ENCODE measurements at regions not wholly inside any gene's neighbourhood (a gene's known extent, or its start where the extent isn't known, plus 50 kb on each side); places are given as distances from the start of the nearest gene placed in this dataset.

- no peaks in the 10 kb centered on the region for H3K79me2 ChIP-seq (ENCODE audit: insufficient read depth, low read length)
- no peak overlapping the region for H2AFZ ChIP-seq (ENCODE audit: low read length)
- H3K9ac ChIP-seq (ENCODE audit: low read depth, low read length, poor library complexity, severe bottlenecking), result no peak overlapping the region
- TF ChIP-seq, protein P1, sequence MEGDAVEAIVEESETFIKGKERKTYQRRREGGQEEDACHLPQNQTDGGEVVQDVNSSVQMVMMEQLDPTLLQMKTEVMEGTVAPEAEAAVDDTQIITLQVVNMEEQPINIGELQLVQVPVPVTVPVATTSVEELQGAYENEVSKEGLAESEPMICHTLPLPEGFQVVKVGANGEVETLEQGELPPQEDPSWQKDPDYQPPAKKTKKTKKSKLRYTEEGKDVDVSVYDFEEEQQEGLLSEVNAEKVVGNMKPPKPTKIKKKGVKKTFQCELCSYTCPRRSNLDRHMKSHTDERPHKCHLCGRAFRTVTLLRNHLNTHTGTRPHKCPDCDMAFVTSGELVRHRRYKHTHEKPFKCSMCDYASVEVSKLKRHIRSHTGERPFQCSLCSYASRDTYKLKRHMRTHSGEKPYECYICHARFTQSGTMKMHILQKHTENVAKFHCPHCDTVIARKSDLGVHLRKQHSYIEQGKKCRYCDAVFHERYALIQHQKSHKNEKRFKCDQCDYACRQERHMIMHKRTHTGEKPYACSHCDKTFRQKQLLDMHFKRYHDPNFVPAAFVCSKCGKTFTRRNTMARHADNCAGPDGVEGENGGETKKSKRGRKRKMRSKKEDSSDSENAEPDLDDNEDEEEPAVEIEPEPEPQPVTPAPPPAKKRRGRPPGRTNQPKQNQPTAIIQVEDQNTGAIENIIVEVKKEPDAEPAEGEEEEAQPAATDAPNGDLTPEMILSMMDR (conservative IDR thresholded peaks at IDR 0.05; ENCODE audit: low read length), result no peak
- TF ChIP-seq EZH2phosphoT487 (IDR thresholded peaks at IDR 0.05; ENCODE audit: borderline replicate concordance), result no peak
- no peak overlapping the region for H3K4me3 ChIP-seq (ENCODE audit: low read length, poor library complexity, severe bottlenecking)
- no peaks in the 10 kb centered on the region for H3K36me3 ChIP-seq (ENCODE audit: insufficient read depth, low read length)
- no peak overlapping the region for H3K4me2 ChIP-seq (ENCODE audit: low read depth, low read length, poor library complexity, severe bottlenecking)
- no peaks in the 10 kb centered on the region for H3K9me2 ChIP-seq (replicated peaks; ENCODE audit: low read depth, low read length)
- no peaks in the 10 kb centered on the region for H3F3A ChIP-seq (ENCODE audit: low read depth)
- no peaks in the 10 kb centered on the region for H4K20me1 ChIP-seq (ENCODE audit: insufficient read depth, low read length, poor library complexity, severe bottlenecking)
- no peaks in the 10 kb centered on the region; the same call in 1 of the 2 replicates for H3K9me3 ChIP-seq (ENCODE audit: insufficient read depth, low read depth, low read length)
- no peaks in the 10 kb centered on the region for H3K27me3 ChIP-seq (ENCODE audit: insufficient read depth, low read length, poor library complexity, severe bottlenecking)
- no peaks in the 10 kb centered on the region for H3K4me1 ChIP-seq (ENCODE audit: insufficient read depth, low read length, poor library complexity, severe bottlenecking)
Measured at GRCh38 chr21:27406300-27407009, 439.6 kb upstream of the ADAMTS5 start.

DNA sequence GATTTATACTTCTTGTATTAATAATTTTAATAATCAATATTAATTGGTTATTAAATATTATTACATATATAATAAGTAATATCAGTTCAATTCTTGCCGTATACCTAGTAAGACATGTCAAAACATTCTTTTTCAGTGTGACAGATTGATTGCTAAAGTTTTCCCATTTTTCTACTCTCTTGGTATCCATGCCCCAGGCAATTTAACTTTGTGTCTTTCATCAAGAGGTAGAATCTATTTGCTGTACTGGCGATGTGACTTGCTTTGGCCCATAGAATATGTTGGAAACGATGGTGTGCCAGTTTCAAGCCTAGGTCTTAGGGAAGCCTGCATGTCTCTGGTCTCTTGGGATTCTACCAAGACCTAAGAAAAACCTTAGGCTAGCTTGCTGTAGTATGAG is 436.1 kb upstream of the ADAMTS5 start:
- no peak overlapping the region for H3K4me3 ChIP-seq (ENCODE audit: low read length, poor library complexity, severe bottlenecking)
- H3K36me3 ChIP-seq (ENCODE audit: insufficient read depth, low read length), result no peaks in the 10 kb centered on the region
- H3K9me2 ChIP-seq (replicated peaks; ENCODE audit: low read depth, low read length), result no peaks in the 10 kb centered on the region
- TF ChIP-seq EZH2phosphoT487 (IDR thresholded peaks at IDR 0.05; ENCODE audit: borderline replicate concordance), result no peak
- TF ChIP-seq, protein P1 (conservative IDR thresholded peaks at IDR 0.05; ENCODE audit: low read length), result no peak
- no peaks in the 10 kb centered on the region for H3K27me3 ChIP-seq (ENCODE audit: insufficient read depth, low read length, poor library complexity, severe bottlenecking)
- H3K9ac ChIP-seq (ENCODE audit: low read depth, low read length, poor library complexity, severe bottlenecking), result no peak overlapping the region
- no peaks in the 10 kb centered on the region for H4K20me1 ChIP-seq (ENCODE audit: insufficient read depth, low read length, poor library complexity, severe bottlenecking)
- no peaks in the 10 kb centered on the region for H3K4me1 ChIP-seq (ENCODE audit: insufficient read depth, low read length, poor library complexity, severe bottlenecking)
- H2AFZ ChIP-seq (ENCODE audit: low read length), result no peak overlapping the region
- no peaks in the 10 kb centered on the region; the same call in 1 of the 2 replicates for H3K9me3 ChIP-seq (ENCODE audit: insufficient read depth, low read depth, low read length)
- no peak overlapping the region for H3K4me2 ChIP-seq (ENCODE audit: low read depth, low read length, poor library complexity, severe bottlenecking)
- H3F3A ChIP-seq (ENCODE audit: low read depth), result no peaks in the 10 kb centered on the region
- no peaks in the 10 kb centered on the region for H3K79me2 ChIP-seq (ENCODE audit: insufficient read depth, low read length)

GRCh38 chr21:27400045-27400444 is 433.2 kb upstream of the ADAMTS5 start:
- Histone ChIP-seq H3K4me2 (ENCODE audit: low read depth, low read length, poor library complexity, severe bottlenecking) (no peak overlapping the region), H3K4me1 (ENCODE audit: insufficient read depth, low read length, poor library complexity, severe bottlenecking) (no peaks in the 10 kb centered on the region), H2AFZ (ENCODE audit: low read length) (no peak overlapping the region), H3F3A (ENCODE audit: low read depth) (no peaks in the 10 kb centered on the region), H4K20me1 (ENCODE audit: insufficient read depth, low read length, poor library complexity, severe bottlenecking) (no peaks in the 10 kb centered on the region), H3K36me3 (ENCODE audit: insufficient read depth, low read length) (no peaks in the 10 kb centered on the region), H3K79me2 (ENCODE audit: insufficient read depth, low read length) (no peaks in the 10 kb centered on the region), H3K4me3 (ENCODE audit: low read length, poor library complexity, severe bottlenecking) (no peak overlapping the region), H3K9me2 (replicated peaks; ENCODE audit: low read depth, low read length) (no peaks in the 10 kb centered on the region), H3K9me3 (ENCODE audit: insufficient read depth, low read depth, low read length) (no peaks in the 10 kb centered on the region; the same call in 1 of the 2 replicates), H3K9ac (ENCODE audit: low read depth, low read length, poor library complexity, severe bottlenecking) (no peak overlapping the region), H3K27me3 (ENCODE audit: insufficient read depth, low read length, poor library complexity, severe bottlenecking) (no peaks in the 10 kb centered on the region)
- TF ChIP-seq EZH2phosphoT487 (IDR thresholded peaks at IDR 0.05; ENCODE audit: borderline replicate concordance), result no peak

GRCh38 chr21:27397578-27397977 is 430.7 kb upstream of the ADAMTS5 start:
- Histone ChIP-seq H3F3A (ENCODE audit: low read depth) (no peaks in the 10 kb centered on the region), H3K9ac (ENCODE audit: low read depth, low read length, poor library complexity, severe bottlenecking) (no peak overlapping the region), H3K27me3 (ENCODE audit: insufficient read depth, low read length, poor library complexity, severe bottlenecking) (no peaks in the 10 kb centered on the region), H2AFZ (ENCODE audit: low read length) (no peak overlapping the region), H4K20me1 (ENCODE audit: insufficient read depth, low read length, poor library complexity, severe bottlenecking) (no peaks in the 10 kb centered on the region), H3K9me2 (replicated peaks; ENCODE audit: low read depth, low read length) (no peaks in the 10 kb centered on the region), H3K36me3 (ENCODE audit: insufficient read depth, low read length) (no peaks in the 10 kb centered on the region), H3K79me2 (ENCODE audit: insufficient read depth, low read length) (no peaks in the 10 kb centered on the region), H3K9me3 (ENCODE audit: insufficient read depth, low read depth, low read length) (no peaks in the 10 kb centered on the region; the same call in 1 of the 2 replicates), H3K4me1 (ENCODE audit: insufficient read depth, low read length, poor library complexity, severe bottlenecking) (no peaks in the 10 kb centered on the region), H3K4me3 (ENCODE audit: low read length, poor library complexity, severe bottlenecking) (no peak overlapping the region), H3K4me2 (ENCODE audit: low read depth, low read length, poor library complexity, severe bottlenecking) (no peak overlapping the region)
- no peak for TF ChIP-seq EZH2phosphoT487 (IDR thresholded peaks at IDR 0.05; ENCODE audit: borderline replicate concordance)
- TF ChIP-seq, protein P1 (conservative IDR thresholded peaks at IDR 0.05; ENCODE audit: low read length), result no peak

All from Loucy (cell line).